ENCODE measurements at regions not wholly inside any gene's neighbourhood (a gene's known extent, or its start where the extent isn't known, plus 50 kb on each side); places are given as distances from the start of the nearest gene placed in this dataset.

GRCh38 chr2:12839339-12839738 is 122.6 kb downstream of the TRIB2 start:
- H3K4me1 ChIP-seq (replicated peaks in 1 of 2): peaks cover 3 to 4% of the 10 kb centered on the region in 2 donors
- 85 to 100% (median 100%) methylated on average over 1 to 2 of the region's 2 CpGs; no CpG with 5 or more reads in 3 of the 10 experiments for WGBS, 10 experiments
- ATAC-seq (replicated peaks in 6 of 8): no peak
- no peak overlapping the region for H3K4me3 ChIP-seq
- in situ Hi-C loops (cut with MboI; ENCODE audit: low pct_unique_long_range_greater_than_20kb in 2 of 9, low sequenced_read_pairs in 9 of 9, unreplicated experiment in 9 of 9): loop anchor here in 1 of 9 experiments (25.0 kb wide), 1 partner anchor 173 kb away; no protein-coding TSS in a partner anchor
- H3K27ac ChIP-seq: no peak overlapping the region

GRCh38 chr2:12841021-12841420 is 124.3 kb downstream of the TRIB2 start:
- no peak for ATAC-seq (replicated peaks in 6 of 8)
- no peak overlapping the region for H3K27ac ChIP-seq
- 40 to 100% (median 78%) methylated on average over 1 to 5 of the region's 5 CpGs; no CpG with 5 or more reads in 2 of the 10 experiments for WGBS, 10 experiments
- H3K4me1 ChIP-seq (replicated peaks in 1 of 2): peaks cover 3 to 11% of the 10 kb centered on the region in 2 donors
- no peak overlapping the region for H3K4me3 ChIP-seq
- in situ Hi-C loops (cut with MboI; ENCODE audit: low pct_unique_long_range_greater_than_20kb in 2 of 9, low sequenced_read_pairs in 9 of 9, unreplicated experiment in 9 of 9): loop anchor here in 1 of 9 experiments (25.0 kb wide), 1 partner anchor 171 kb away; no protein-coding TSS in a partner anchor

GRCh38 chr2:12842917-12843316 is 126.2 kb downstream of the TRIB2 start:
- in situ Hi-C loops (cut with MboI; ENCODE audit: low pct_unique_long_range_greater_than_20kb in 2 of 9, low sequenced_read_pairs in 9 of 9, unreplicated experiment in 9 of 9): loop anchor here in 1 of 9 experiments (25.0 kb wide), 1 partner anchor 169 kb away; no protein-coding TSS in a partner anchor
- Histone ChIP-seq H3K4me3 (no peak overlapping the region), H3K27ac (no peak overlapping the region), H3K4me1 (replicated peaks in 1 of 2) (peaks cover 8 to 16% of the 10 kb centered on the region in 2 donors)
- no peak for ATAC-seq (replicated peaks in 6 of 8)
- WGBS, 10 experiments: 25 to 100% (median 74%) methylated on average over 1 to 4 of the region's 4 CpGs

- Histone ChIP-seq H3K4me1 (replicated peaks in 1 of 2) (peaks cover 11 to 20% of the 10 kb centered on the region in 2 donors), H3K4me3 (no peak overlapping the region), H3K27ac (peak overlapping the region in 1 of 2 donors; percentile 48)
- peak in 5 of 8 experiments; percentile 57 to 80 (median 70) for ATAC-seq (replicated peaks in 6 of 8)
- in situ Hi-C loops (cut with MboI; ENCODE audit: low pct_unique_long_range_greater_than_20kb in 2 of 9, low sequenced_read_pairs in 9 of 9, unreplicated experiment in 9 of 9): loop anchor here in 1 of 9 experiments (25.0 kb wide), 1 partner anchor 168 kb away; no protein-coding TSS in a partner anchor
- WGBS, 10 experiments: 31 to 100% (median 74%) methylated on average over 1 to 8 of the region's 9 CpGs
Measured at GRCh38 chr2:12844511-12844910, 127.8 kb downstream of the TRIB2 start.

GRCh38 chr2:12847694-12848575 is 131.2 kb downstream of the TRIB2 start:
- in situ Hi-C loops (cut with MboI; ENCODE audit: low pct_unique_long_range_greater_than_20kb in 2 of 9, low sequenced_read_pairs in 9 of 9, unreplicated experiment in 9 of 9): loop anchor here in 1 of 9 experiments (25.0 kb wide), 1 partner anchor 164 kb away; no protein-coding TSS in a partner anchor
- Histone ChIP-seq H3K4me1 (replicated peaks in 1 of 2) (peaks cover 11 to 20% of the 10 kb centered on the region in 2 donors), H3K4me3 (no peak overlapping the region), H3K27ac (no peak overlapping the region)
- ATAC-seq (replicated peaks in 6 of 8): peak in 3 of 8 experiments; percentile 17 to 45 (median 31)
- WGBS, 10 experiments: 47 to 90% (median 78%) methylated on average over 2 to 6 of the region's 7 CpGs; no CpG with 5 or more reads in 1 of the 10 experiments

GRCh38 chr2:12852135-12852534 is 135.4 kb downstream of the TRIB2 start:
- H3K4me3 ChIP-seq: no peak overlapping the region
- no peak overlapping the region for H3K27ac ChIP-seq
- in situ Hi-C loops (cut with MboI; ENCODE audit: low pct_unique_long_range_greater_than_20kb in 2 of 9, low sequenced_read_pairs in 9 of 9, unreplicated experiment in 9 of 9): no loop called here
- no peak for ATAC-seq (replicated peaks in 6 of 8)
- WGBS, 10 experiments: 80 to 100% (median 93%) methylated on average over 1 to 8 of the region's 9 CpGs; no CpG with 5 or more reads in 2 of the 10 experiments
- peaks cover 8 to 9% of the 10 kb centered on the region in 2 donors for H3K4me1 ChIP-seq (replicated peaks in 1 of 2)

- Histone ChIP-seq H3K4me1 (replicated peaks in 1 of 2) (no peaks in the 10 kb centered on the region), H3K4me3 (no peak overlapping the region), H3K27ac (no peak overlapping the region)
- WGBS, 10 experiments: 97 to 100% methylated on average over 2 to 5 of the region's 28 CpGs; no CpG with 5 or more reads in 8 of the 10 experiments
- in situ Hi-C loops (cut with MboI; ENCODE audit: low pct_unique_long_range_greater_than_20kb in 2 of 9, low sequenced_read_pairs in 9 of 9, unreplicated experiment in 9 of 9): no loop called here
- no peak for ATAC-seq (replicated peaks in 6 of 8)
Measured at GRCh38 chr2:12854001-12854530, 137.3 kb downstream of the TRIB2 start.

- Histone ChIP-seq H3K4me1 (replicated peaks in 1 of 2) (no peaks in the 10 kb centered on the region), H3K4me3 (no peak overlapping the region), H3K27ac (no peak overlapping the region)
- in situ Hi-C loops (cut with MboI; ENCODE audit: low pct_unique_long_range_greater_than_20kb in 2 of 9, low sequenced_read_pairs in 9 of 9, unreplicated experiment in 9 of 9): no loop called here
- ATAC-seq (replicated peaks in 6 of 8): no peak
Measured at GRCh38 chr2:12855508-12855907, 138.8 kb downstream of the TRIB2 start.

- Histone ChIP-seq H3K4me1 (replicated peaks in 1 of 2) (no peaks in the 10 kb centered on the region), H3K4me3 (no peak overlapping the region), H3K27ac (no peak overlapping the region)
- in situ Hi-C loops (cut with MboI; ENCODE audit: low pct_unique_long_range_greater_than_20kb in 2 of 9, low sequenced_read_pairs in 9 of 9, unreplicated experiment in 9 of 9): no loop called here
- ATAC-seq (replicated peaks in 6 of 8): peak in 1 of 8 experiments; percentile 35
- 42 to 100% (median 72%) methylated on average over 1 to 3 of the region's 3 CpGs for WGBS, 10 experiments
Measured at GRCh38 chr2:12856934-12857601, 140.3 kb downstream of the TRIB2 start.

GRCh38 chr2:12857891-12858290 is 141.2 kb downstream of the TRIB2 start:
- no peak overlapping the region for H3K4me3 ChIP-seq
- ATAC-seq (replicated peaks in 6 of 8): no peak
- H3K4me1 ChIP-seq (replicated peaks in 1 of 2): no peaks in the 10 kb centered on the region
- WGBS, 10 experiments: 36 to 88% (median 50%) methylated on average over 1 of the region's 1 CpG; no CpG with 5 or more reads in 4 of the 10 experiments
- H3K27ac ChIP-seq: no peak overlapping the region
- in situ Hi-C loops (cut with MboI; ENCODE audit: low pct_unique_long_range_greater_than_20kb in 2 of 9, low sequenced_read_pairs in 9 of 9, unreplicated experiment in 9 of 9): no loop called here

GRCh38 chr2:12858786-12859185 is 142.1 kb downstream of the TRIB2 start:
- Histone ChIP-seq H3K4me3 (no peak overlapping the region), H3K27ac (no peak overlapping the region), H3K4me1 (replicated peaks in 1 of 2) (no peaks in the 10 kb centered on the region)
- in situ Hi-C loops (cut with MboI; ENCODE audit: low pct_unique_long_range_greater_than_20kb in 2 of 9, low sequenced_read_pairs in 9 of 9, unreplicated experiment in 9 of 9): no loop called here
- no peak for ATAC-seq (replicated peaks in 6 of 8)

- 57 to 100% (median 90%) methylated on average over 1 to 2 of the region's 2 CpGs; no CpG with 5 or more reads in 3 of the 10 experiments for WGBS, 10 experiments
- H3K27ac ChIP-seq: no peak overlapping the region
- no peak overlapping the region for H3K4me3 ChIP-seq
- in situ Hi-C loops (cut with MboI; ENCODE audit: low pct_unique_long_range_greater_than_20kb in 2 of 9, low sequenced_read_pairs in 9 of 9, unreplicated experiment in 9 of 9): no loop called here
- H3K4me1 ChIP-seq (replicated peaks in 1 of 2): no peaks in the 10 kb centered on the region
- ATAC-seq (replicated peaks in 6 of 8): peak in 2 of 8 experiments; percentile 87 to 89
Measured at GRCh38 chr2:12861344-12861930, 144.7 kb downstream of the TRIB2 start.

- Histone ChIP-seq H3K4me1 (replicated peaks in 1 of 2) (no peaks in the 10 kb centered on the region), H3K4me3 (no peak overlapping the region), H3K27ac (no peak overlapping the region)
- no peak for ATAC-seq (replicated peaks in 6 of 8)
- in situ Hi-C loops (cut with MboI; ENCODE audit: low pct_unique_long_range_greater_than_20kb in 2 of 9, low sequenced_read_pairs in 9 of 9, unreplicated experiment in 9 of 9): no loop called here
Measured at GRCh38 chr2:12862541-12862940, 145.8 kb downstream of the TRIB2 start.
